Stimulated activated CD8-positive, alpha-beta memory T cell treated with anti-CD3 and anti-CD28 coated beads, Interleukin-12 subunit alpha, Interleukin-12 subunit beta, amount 100 ng/mL, for 24 hours (primary cell): ENCODE measurements at regions not wholly inside any gene's neighbourhood (a gene's known extent, or its start where the extent isn't known, plus 50 kb on each side); places are given as distances from the start of the nearest gene placed in this dataset.
"Not testable (repeated sequence)": the region's sequence is repeated elsewhere in the genome, so short reads cannot be mapped to it uniquely, and the experiment has no call there.

Source experiments
- DNase-seq: peaks from one replicate; pipeline ENCODE4 v3.0.0-alpha.2; 2020; ENCODE audit errors: extremely low read depth

DNA sequence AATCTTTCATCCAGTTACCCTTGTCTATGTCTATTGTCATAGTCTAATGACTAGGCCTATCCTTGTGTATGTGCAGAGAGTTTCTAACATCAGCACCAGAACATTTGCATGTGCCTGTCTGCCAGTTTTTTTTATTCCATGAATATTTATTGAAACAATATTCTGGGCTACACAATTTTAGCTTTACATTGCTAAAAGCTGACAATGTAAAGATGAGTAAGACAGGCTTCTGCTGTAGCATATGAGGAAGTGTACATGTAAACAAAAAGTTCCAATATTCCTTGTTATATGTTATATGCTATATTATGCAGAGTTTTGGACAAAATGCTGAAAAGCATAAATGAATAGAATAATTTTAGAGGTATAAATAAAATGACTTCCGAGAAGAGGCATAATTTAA is 357.7 kb downstream of the NYAP2 start:
- no peak for DNase-seq

DNA sequence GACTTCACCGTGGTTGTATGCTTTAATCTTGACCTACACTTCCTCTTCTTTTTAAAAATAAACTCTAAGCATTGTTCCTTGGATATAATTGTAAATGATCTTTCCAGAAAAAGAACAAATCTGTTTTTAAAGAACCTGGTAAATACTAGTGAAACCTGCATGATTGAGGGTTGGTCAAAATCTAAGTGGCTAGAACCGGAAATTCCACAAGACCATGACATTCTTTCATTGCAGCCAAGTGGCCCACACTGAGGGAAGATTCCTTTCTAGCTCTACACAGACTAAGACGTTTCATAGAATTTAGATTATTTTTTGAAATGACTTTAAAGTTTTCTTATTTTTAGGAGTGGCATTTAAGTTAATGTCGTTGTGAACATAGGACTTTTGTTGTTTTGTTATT is 356.7 kb downstream of the NYAP2 start:
- DNase-seq, result no peak

DNA sequence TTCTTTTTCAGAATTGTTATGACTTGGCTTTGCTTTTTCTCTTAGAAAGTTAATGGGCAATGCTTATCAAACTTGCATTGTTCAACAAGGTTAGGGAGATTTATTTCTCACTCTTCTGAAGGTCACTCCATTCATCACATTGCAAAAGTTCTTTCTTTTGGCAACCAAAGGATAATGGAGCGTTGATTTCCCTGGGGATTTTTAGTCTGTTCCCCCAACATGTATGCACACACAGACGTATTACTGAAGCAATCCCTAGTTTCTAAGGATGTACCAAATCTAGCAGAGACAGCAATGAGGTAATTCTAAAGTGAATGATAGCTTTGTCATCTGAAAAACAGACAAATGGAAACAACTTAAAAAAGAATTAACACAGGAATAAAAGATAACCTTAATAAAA is 349.1 kb downstream of the NYAP2 start:
- DNase-seq, result no peak

DNA sequence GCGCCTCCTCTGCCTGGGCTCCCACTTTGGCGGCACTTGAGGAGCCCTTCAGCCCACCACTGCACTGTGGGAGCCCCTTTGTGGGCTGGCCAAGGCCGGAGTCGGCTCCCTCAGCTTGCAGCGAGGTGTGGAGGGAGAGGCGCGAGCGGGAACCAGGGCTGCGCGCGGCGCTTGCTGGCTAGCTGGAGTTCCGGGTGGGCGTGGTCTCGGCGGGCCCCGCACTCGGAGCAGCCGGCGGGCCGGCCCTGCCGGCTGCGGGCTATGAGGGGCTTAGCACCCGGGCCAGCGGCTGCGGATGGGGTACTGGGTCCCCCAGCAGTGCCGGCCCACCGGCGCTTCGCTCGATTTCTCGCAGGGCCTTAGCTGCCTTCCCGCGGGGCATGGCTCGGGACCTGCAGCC is 344.5 kb downstream of the NYAP2 start:
- DNase-seq, result not testable (repeated sequence)

DNA sequence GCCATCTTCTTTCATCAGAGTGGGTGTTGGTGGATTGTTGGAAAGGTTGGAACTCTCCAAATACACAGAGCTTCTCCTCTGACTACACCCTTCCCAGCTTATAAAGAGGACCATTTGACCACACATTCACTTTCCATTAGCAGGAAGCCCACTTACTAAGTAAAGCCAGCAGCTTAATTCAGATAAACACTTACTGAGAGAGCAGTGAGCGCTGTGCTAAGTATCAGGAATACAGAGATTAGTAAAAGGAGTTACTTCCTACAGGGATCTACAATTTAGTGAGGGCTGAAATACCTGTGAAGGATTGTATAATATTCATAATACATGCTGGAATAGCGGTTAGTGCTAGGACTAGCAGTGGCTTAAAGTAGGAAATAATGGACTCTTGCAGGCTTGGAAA is 343.0 kb downstream of the NYAP2 start:
- no peak for DNase-seq

DNA sequence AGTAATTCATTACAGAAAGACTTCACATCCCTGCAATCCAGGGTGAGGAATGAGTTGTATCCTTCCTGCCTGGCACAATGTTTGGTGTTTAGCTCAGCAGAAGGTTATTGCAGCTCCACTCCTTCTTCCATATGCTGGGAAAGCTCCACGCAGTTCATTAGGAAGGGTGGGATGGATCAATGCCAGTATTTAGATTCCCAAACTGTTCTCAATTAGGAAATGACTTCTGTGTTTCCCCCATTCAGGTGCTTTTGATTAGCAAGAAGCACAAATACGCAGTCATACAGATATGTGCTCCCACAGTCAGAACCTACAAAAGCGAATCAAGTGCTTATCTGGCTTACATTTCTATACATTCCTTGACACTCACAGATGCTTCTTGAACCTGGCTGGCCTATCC is 340.6 kb downstream of the NYAP2 start:
- no peak for DNase-seq

DNA sequence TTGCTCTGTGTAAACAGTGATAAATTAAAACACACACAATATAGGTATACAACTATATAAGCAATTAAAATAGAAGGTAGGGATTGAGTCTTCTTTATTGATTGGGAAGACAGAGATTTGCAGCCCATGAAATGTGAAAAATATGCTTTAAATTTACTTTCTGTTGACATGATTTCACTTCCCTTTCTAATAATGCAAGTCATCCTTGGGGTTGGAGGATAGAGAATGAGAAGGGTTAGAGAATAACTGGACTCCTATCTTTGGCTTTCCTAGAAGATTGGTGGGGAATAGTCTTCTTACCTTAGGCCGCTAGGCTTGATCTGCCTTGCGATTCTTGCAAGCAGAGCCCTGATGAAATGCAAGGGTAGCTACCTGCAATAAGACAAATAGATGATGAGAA is 339.8 kb downstream of the NYAP2 start:
- no peak for DNase-seq

DNA sequence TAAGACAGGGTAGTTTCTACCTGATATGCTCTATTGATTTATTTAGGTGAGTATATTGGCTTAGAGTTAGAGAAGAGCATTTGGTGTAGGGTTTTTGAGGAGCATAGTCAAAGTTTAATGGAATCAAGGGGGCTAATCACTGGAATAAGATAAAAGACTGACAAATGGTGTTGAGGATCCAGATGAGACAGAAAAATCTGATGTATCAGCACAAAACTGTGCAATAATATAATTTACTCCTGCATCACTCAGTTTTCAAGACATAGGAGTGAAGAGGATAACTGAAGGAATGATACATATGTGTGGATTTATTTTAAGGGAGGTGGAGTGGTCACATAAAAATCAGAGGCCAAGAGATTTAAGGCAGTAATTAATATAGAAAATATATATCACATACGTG is 339.2 kb downstream of the NYAP2 start:
- no peak for DNase-seq

DNA sequence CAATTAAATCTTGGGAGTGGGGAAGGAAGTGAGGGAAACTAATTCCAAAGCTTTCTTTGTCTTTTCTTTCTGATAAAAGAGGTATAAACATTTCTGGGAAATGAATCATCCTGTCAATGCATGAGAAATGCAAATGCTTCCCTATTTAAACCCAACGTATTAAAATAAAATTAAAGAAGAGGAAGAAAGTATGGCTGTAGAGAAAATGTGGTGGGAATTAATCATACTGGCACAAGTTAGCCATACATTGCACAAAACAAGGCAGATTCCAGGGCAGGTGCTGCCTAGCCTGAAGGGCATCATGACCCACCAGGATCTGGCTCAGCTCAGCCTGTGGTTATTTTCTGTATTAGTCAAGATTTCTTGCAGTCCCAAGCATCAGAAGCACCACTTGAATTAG is 338.0 kb downstream of the NYAP2 start:
- DNase-seq, result no peak

DNA sequence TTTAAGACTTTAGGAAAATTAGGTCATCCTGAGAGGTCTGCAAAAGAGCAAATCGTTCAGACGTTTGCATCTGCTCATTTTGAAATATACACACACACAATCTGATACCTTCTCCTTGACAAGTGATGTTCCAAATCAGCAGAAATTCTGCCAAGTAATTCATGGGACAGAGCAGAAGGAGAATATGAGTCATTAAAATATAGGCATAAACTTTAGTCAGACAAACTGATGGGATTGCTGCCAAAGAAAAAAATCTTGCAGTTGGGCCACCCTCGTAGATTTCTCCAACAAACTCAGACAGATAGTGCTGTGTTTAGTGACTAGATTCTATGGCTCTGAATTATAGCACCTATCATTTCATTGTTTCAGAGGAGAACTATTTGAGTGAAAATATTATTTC is 336.3 kb downstream of the NYAP2 start:
- DNase-seq, result no peak

DNA sequence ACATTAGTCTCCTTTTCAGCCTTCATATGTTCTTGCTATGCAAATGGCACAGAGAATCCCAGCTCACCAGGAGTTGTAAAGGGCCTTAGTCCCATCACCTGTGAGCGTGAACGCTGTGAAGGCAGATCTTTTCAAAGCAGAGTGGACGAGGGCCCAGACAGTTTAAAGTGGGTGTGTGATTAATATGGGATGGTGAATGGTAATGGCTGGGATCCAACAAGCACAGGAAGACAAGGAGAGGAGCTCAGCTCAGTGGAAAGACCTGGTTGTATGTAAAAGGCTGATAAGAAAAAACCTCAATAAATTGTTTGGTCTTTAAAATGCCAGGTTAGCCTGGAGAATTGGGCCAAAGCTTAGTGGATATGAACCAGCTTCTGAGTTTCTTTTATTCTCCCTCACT is 326.2 kb downstream of the NYAP2 start:
- no peak for DNase-seq
